ENCODE measurements at regions not wholly inside any gene's neighbourhood (a gene's known extent, or its start where the extent isn't known, plus 50 kb on each side); places are given as distances from the start of the nearest gene placed in this dataset.

DNA sequence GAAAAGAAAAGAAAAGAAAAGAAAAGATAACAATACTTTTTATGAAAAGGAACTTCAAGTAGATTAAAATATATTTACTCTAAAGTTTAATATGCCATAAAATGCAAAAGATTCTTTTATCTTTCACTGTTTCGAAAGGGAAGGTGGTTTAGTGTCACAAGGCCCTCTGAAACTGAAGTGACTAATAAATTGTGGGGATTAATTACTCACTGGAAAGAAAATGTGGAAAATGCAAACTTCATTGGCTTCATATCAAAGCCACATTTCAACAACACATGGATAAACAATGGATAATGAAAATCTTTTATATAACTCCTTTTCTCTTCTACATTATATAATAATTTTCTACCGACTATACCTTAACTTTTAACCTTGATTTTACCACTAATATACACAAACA lies 320.5 kb upstream of the RSPO3 start:
- TF ChIP-seq EP300 (IDR thresholded peaks at IDR 0.05) (no peak), POLR2AphosphoS5 (IDR thresholded peaks at IDR 0.05) (no peak)
- TF ChIP-seq, protein P1, sequence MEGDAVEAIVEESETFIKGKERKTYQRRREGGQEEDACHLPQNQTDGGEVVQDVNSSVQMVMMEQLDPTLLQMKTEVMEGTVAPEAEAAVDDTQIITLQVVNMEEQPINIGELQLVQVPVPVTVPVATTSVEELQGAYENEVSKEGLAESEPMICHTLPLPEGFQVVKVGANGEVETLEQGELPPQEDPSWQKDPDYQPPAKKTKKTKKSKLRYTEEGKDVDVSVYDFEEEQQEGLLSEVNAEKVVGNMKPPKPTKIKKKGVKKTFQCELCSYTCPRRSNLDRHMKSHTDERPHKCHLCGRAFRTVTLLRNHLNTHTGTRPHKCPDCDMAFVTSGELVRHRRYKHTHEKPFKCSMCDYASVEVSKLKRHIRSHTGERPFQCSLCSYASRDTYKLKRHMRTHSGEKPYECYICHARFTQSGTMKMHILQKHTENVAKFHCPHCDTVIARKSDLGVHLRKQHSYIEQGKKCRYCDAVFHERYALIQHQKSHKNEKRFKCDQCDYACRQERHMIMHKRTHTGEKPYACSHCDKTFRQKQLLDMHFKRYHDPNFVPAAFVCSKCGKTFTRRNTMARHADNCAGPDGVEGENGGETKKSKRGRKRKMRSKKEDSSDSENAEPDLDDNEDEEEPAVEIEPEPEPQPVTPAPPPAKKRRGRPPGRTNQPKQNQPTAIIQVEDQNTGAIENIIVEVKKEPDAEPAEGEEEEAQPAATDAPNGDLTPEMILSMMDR (IDR thresholded peaks at IDR 0.05): no peak
